ENCODE measurements at regions not wholly inside any gene's neighbourhood (a gene's known extent, or its start where the extent isn't known, plus 50 kb on each side); places are given as distances from the start of the nearest gene placed in this dataset.

DNA sequence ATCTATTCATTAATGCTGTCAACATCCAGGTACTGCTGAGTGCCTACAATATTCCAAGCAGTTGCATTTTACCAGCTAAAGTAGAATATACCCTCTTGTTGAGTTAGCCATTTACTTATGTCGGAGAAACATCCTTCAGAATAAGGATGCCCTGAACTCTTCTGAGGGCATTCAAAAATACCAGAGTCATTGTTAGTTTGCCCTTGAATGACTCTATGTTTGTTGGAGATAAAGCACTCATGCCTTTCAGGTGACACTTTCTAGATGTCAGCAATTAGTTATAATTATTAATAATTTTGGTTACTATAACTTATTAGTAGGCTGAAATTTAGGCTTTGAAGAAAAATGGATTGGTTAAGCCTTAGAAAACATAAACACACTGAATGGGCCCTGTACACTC, 286.2 kb upstream of the STXBP5 start:
- no peaks in the 10 kb centered on the region for H4K20me1 ChIP-seq (ENCODE audit: insufficient read depth, low read length)
- no peak overlapping the region for H2AFZ ChIP-seq (ENCODE audit: low read depth, low read length)
- H3K27me3 ChIP-seq (ENCODE audit: insufficient read depth, low read length): no peaks in the 10 kb centered on the region
- no peaks in the 10 kb centered on the region for H3K9me3 ChIP-seq (ENCODE audit: insufficient read depth, low read depth, low read length)
- no peak overlapping the region for H3K9ac ChIP-seq (ENCODE audit: low read length)
- H3K4me1 Mint-ChIP-seq (ENCODE audit: low read depth, unreplicated experiment): peaks cover 31% of the 10 kb centered on the region
- H3K27ac ChIP-seq (ENCODE audit: low read depth, low read length): no peak overlapping the region
- no peak overlapping the region for H3K4me2 ChIP-seq (ENCODE audit: low read length)
- H3K36me3 Mint-ChIP-seq (ENCODE audit: low read depth, unreplicated experiment): no peaks in the 10 kb centered on the region
- H3K27ac Mint-ChIP-seq (ENCODE audit: unreplicated experiment): no peak overlapping the region
- FAIRE-seq (no peak), DNase-seq (ENCODE audit: low read depth) (no peak)
- peaks cover 28% of the 10 kb centered on the region for H3K4me1 ChIP-seq (ENCODE audit: insufficient read depth, low read length)
- TF ChIP-seq, protein P1, sequence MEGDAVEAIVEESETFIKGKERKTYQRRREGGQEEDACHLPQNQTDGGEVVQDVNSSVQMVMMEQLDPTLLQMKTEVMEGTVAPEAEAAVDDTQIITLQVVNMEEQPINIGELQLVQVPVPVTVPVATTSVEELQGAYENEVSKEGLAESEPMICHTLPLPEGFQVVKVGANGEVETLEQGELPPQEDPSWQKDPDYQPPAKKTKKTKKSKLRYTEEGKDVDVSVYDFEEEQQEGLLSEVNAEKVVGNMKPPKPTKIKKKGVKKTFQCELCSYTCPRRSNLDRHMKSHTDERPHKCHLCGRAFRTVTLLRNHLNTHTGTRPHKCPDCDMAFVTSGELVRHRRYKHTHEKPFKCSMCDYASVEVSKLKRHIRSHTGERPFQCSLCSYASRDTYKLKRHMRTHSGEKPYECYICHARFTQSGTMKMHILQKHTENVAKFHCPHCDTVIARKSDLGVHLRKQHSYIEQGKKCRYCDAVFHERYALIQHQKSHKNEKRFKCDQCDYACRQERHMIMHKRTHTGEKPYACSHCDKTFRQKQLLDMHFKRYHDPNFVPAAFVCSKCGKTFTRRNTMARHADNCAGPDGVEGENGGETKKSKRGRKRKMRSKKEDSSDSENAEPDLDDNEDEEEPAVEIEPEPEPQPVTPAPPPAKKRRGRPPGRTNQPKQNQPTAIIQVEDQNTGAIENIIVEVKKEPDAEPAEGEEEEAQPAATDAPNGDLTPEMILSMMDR (IDR thresholded peaks at IDR 0.05; ENCODE audit: insufficient read depth, low read depth, low read length): no peak
- TF ChIP-seq EZH2 (IDR thresholded peaks at IDR 0.05; ENCODE audit: insufficient read depth, low read length): no peak
- H3K36me3 ChIP-seq (ENCODE audit: insufficient read depth, low read length): no peaks in the 10 kb centered on the region
- H3K9me3 Mint-ChIP-seq (ENCODE audit: unreplicated experiment): no peaks in the 10 kb centered on the region
- no peaks in the 10 kb centered on the region for H3K79me2 ChIP-seq (ENCODE audit: insufficient read depth, low read length)
- no peak overlapping the region for H3K4me3 ChIP-seq (ENCODE audit: insufficient read depth, low read depth, low read length)
- no peaks in the 10 kb centered on the region for H3K27me3 Mint-ChIP-seq (ENCODE audit: low read depth, unreplicated experiment)
- no peak overlapping the region for H3K4me3 Mint-ChIP-seq (ENCODE audit: unreplicated experiment)

DNA sequence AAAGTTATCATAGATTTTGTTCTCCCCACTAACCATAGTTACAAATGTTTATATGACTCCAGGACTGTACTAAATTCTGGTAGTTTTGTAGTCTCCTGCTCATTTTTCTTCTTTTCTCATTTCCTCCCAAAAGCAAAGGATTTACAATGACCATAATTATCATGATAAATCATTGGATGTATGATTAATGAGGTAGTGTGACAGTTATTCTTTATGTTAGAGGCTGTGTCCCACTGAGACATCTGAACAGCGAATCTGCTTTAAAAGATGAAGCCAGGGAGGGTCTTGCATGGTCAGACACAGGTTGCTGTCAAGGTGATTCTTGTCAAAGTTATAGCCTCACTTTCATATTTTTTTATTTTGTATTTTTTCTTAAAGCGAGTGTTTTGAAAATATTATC, 285.2 kb upstream of the STXBP5 start:
- no peak for FAIRE-seq
- no peak overlapping the region for H3K27ac Mint-ChIP-seq (ENCODE audit: unreplicated experiment)
- H3K9me3 Mint-ChIP-seq (ENCODE audit: unreplicated experiment): no peaks in the 10 kb centered on the region

DNA sequence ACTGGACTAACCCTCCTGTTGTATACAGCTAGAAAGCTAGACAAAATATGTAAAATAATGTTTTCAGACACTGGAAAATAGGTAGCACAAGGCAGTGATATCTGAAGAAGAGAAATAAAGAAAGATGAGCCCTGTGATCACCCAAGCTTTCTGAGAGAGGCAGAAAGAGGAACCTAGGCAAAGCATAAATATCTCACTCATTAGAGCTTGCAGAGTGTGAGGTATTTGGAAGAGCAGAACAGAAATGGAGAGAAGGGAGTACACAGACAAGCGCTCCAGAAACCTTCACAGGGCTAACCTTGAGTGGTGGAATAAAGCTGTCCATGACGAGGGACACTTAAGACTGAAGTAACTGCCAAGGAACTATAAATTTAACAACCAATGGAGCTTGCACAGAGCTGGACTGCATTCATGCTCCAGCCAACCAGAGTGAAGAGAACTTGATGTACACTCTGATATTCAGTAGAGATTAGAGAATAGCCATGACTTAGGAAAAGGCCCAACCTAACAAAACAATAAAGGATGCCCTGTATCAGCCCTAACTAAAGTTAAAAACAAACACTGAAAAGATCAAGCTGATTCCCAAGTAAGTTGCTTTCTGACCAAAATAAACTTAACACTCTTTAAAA, 280.9 kb upstream of the STXBP5 start:
- Histone ChIP-seq H3K9ac (ENCODE audit: low read length) (no peak overlapping the region), H3K4me1 (ENCODE audit: insufficient read depth, low read length) (no peaks in the 10 kb centered on the region), H4K20me1 (ENCODE audit: insufficient read depth, low read length) (no peaks in the 10 kb centered on the region), H3K4me2 (ENCODE audit: low read length) (no peak overlapping the region), H3K4me3 (ENCODE audit: insufficient read depth, low read depth, low read length) (no peak overlapping the region), H3K79me2 (ENCODE audit: insufficient read depth, low read length) (no peaks in the 10 kb centered on the region), H2AFZ (ENCODE audit: low read depth, low read length) (no peak overlapping the region), H3K9me3 (ENCODE audit: insufficient read depth, low read depth, low read length) (no peaks in the 10 kb centered on the region), H3K36me3 (ENCODE audit: insufficient read depth, low read length) (no peaks in the 10 kb centered on the region), H3K27me3 (ENCODE audit: insufficient read depth, low read length) (no peaks in the 10 kb centered on the region), H3K27ac (ENCODE audit: low read depth, low read length) (no peak overlapping the region)
- FAIRE-seq: peak; percentile 59
- no peaks in the 10 kb centered on the region for H3K4me1 Mint-ChIP-seq (ENCODE audit: low read depth, unreplicated experiment)
- no peak for DNase-seq (ENCODE audit: low read depth)
- H3K9me3 Mint-ChIP-seq (ENCODE audit: unreplicated experiment): no peaks in the 10 kb centered on the region
- TF ChIP-seq EZH2 (IDR thresholded peaks at IDR 0.05; ENCODE audit: insufficient read depth, low read length): no peak
- TF ChIP-seq, protein P1 (IDR thresholded peaks at IDR 0.05; ENCODE audit: insufficient read depth, low read depth, low read length): no peak
- H3K27me3 Mint-ChIP-seq (ENCODE audit: low read depth, unreplicated experiment): no peaks in the 10 kb centered on the region
- no peak overlapping the region for H3K4me3 Mint-ChIP-seq (ENCODE audit: unreplicated experiment)
- H3K36me3 Mint-ChIP-seq (ENCODE audit: low read depth, unreplicated experiment): no peaks in the 10 kb centered on the region
- H3K27ac Mint-ChIP-seq (ENCODE audit: unreplicated experiment): no peak overlapping the region

More for the DNA sequence above, 285.2 kb upstream of the STXBP5 start:
- Mint-ChIP-seq H3K4me1 (ENCODE audit: low read depth, unreplicated experiment) (peaks cover 23% of the 10 kb centered on the region), H3K4me3 (ENCODE audit: unreplicated experiment) (no peak overlapping the region), H3K27me3 (ENCODE audit: low read depth, unreplicated experiment) (no peaks in the 10 kb centered on the region), H3K36me3 (ENCODE audit: low read depth, unreplicated experiment) (no peaks in the 10 kb centered on the region)
- TF ChIP-seq, protein P1 (IDR thresholded peaks at IDR 0.05; ENCODE audit: insufficient read depth, low read depth, low read length): no peak
- TF ChIP-seq EZH2 (IDR thresholded peaks at IDR 0.05; ENCODE audit: insufficient read depth, low read length): no peak
- Histone ChIP-seq H3K9me3 (ENCODE audit: insufficient read depth, low read depth, low read length) (no peaks in the 10 kb centered on the region), H2AFZ (ENCODE audit: low read depth, low read length) (no peak overlapping the region), H3K9ac (ENCODE audit: low read length) (no peak overlapping the region), H4K20me1 (ENCODE audit: insufficient read depth, low read length) (no peaks in the 10 kb centered on the region), H3K79me2 (ENCODE audit: insufficient read depth, low read length) (no peaks in the 10 kb centered on the region), H3K4me1 (ENCODE audit: insufficient read depth, low read length) (peaks cover 18% of the 10 kb centered on the region), H3K36me3 (ENCODE audit: insufficient read depth, low read length) (no peaks in the 10 kb centered on the region), H3K27ac (ENCODE audit: low read depth, low read length) (no peak overlapping the region), H3K4me3 (ENCODE audit: insufficient read depth, low read depth, low read length) (no peak overlapping the region), H3K4me2 (ENCODE audit: low read length) (no peak overlapping the region), H3K27me3 (ENCODE audit: insufficient read depth, low read length) (no peaks in the 10 kb centered on the region)
- no peak for DNase-seq (ENCODE audit: low read depth)
